GM12873 (cell line): ENCODE measurements at regions not wholly inside any gene's neighbourhood (a gene's known extent, or its start where the extent isn't known, plus 50 kb on each side); places are given as distances from the start of the nearest gene placed in this dataset.

Experiments
- CTCF ChIP-seq: IDR thresholded peaks from 2 replicates; pipeline ENCODE4 v1.5.1; 2012; ENCODE audit warnings: low read depth, mild to moderate bottlenecking, moderate library complexity, low read length, control low read depth; ENCODE audit not compliant: insufficient read depth; ENCODE audit errors: missing control alignments

- no peak for TF ChIP-seq CTCF
Measured at GRCh38 chr12:107486140-107486892, 199.3 kb upstream of the PWP1 start.

GRCh38 chr12:107487011-107487680, 198.5 kb upstream of the PWP1 start:
- TF ChIP-seq CTCF: no peak

- TF ChIP-seq CTCF: no peak
Measured at GRCh38 chr12:107488666-107489065, 196.9 kb upstream of the PWP1 start.

GRCh38 chr12:107490010-107490409, 195.6 kb upstream of the PWP1 start:
- TF ChIP-seq CTCF: no peak

GRCh38 chr12:107491856-107492255, 193.7 kb upstream of the PWP1 start:
- no peak for TF ChIP-seq CTCF

- TF ChIP-seq CTCF: no peak
Measured at GRCh38 chr12:107492393-107493134, 193.0 kb upstream of the PWP1 start.

- TF ChIP-seq CTCF: no peak
Measured at GRCh38 chr12:107493135-107493494, 192.5 kb upstream of the PWP1 start.
